Tibial nerve (tissue), 4 donors: ENCODE measurements at regions not wholly inside any gene's neighbourhood (a gene's known extent, or its start where the extent isn't known, plus 50 kb on each side); places are given as distances from the start of the nearest gene placed in this dataset.
"Not testable (repeated sequence)": the region's sequence is repeated elsewhere in the genome, so short reads cannot be mapped to it uniquely, and the experiment has no call there.

Experiments used
- DNase-seq, 2 donors: peaks; one replicate each; pipeline ENCODE4 v3.0.0-alpha.2; 2019; ENCODE audit warnings: low spot score in 2 of 2
- H3K27ac ChIP-seq, 4 donors: fragments of 200-600 bp; sonication (generic) in 3 of 4; one replicate each; pipeline ENCODE4 v1.5.1; 2017 to 2019; ENCODE audit warnings: mild to moderate bottlenecking in 1 of 4
- H3K27me3 ChIP-seq, 2 donors: fragments of 200-600 bp; sonication (generic) in 1 of 2; one replicate each; pipeline versions ENCODE4 v1.5.1 to v1.6.0; 2017 to 2019
- H3K36me3 ChIP-seq, 3 donors: fragments of 200-600 bp; sonication (generic); one replicate each; pipeline ENCODE4 v1.5.1; 2018 to 2019
- H3K4me1 ChIP-seq, 4 donors: fragments of 200-600 bp; sonication (generic) in 3 of 4; one replicate each; pipeline ENCODE4 v1.5.1; 2017 to 2019
- H3K4me3 ChIP-seq, 4 donors: fragments of 200-600 bp; sonication (generic) in 3 of 4; one replicate each; pipeline ENCODE4 v1.5.1; 2017 to 2019; ENCODE audit warnings: mild to moderate bottlenecking in 1 of 4, moderate library complexity in 1 of 4
- H3K9me3 ChIP-seq, 4 donors: fragments of 200-600 bp; sonication (generic) in 3 of 4; one replicate each; pipeline ENCODE4 v1.5.1; 2017 to 2019
- EP300 ChIP-seq, 2 donors: sonication (generic); formaldehyde crosslinking; IDR thresholded peaks; one replicate each; pipeline ENCODE4 v1.6.1; 2017; ENCODE audit warnings: antibody characterized with exemption in 2 of 2, mild to moderate bottlenecking in 1 of 2
- POLR2A ChIP-seq, 2 donors: fragments of 450-650 bp; IDR thresholded peaks; one replicate each; pipeline ENCODE4 v1.6.1; 2017; ENCODE audit warnings: antibody characterized with exemption in 2 of 2, mild to moderate bottlenecking in 2 of 2, moderate library complexity in 2 of 2
- WGBS, 2 donors: methylation state at CpG; one replicate each; pipeline ENCODE4 v1.1.5; 2018; 5-methylcytosine and 5-hydroxymethylcytosine counted together
- TF ChIP-seq, protein P1 (sequence below), 5 experiments: fragments of 200-600 bp in 3 of 5; fragments of 450-650 bp in 2 of 5; sonication (generic) in 3 of 5; IDR thresholded peaks; one replicate each; pipeline ENCODE4 v1.5.1; 2016 to 2019; ENCODE audit warnings: antibody characterized with exemption in 5 of 5, mild to moderate bottlenecking in 3 of 5, moderate library complexity in 2 of 5

DNA sequence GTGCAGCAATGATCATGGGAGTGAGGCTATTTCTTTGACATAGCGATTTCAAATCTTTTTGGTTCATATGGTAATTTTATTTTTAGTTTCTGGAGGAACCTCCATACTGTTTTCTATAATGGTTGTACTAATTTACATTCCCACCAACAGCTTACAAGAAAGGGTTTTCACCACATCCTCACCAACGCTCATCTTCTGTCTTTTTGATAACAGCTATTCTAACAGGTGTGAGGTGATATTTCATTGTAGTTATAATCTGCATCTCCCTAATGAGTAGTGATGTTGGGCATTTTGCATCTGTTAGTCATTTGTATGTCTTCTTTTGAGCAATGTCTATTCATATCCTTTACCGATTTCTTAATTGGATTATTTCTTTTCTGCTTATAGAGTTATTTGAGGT, 75.0 kb upstream of the FHIP2A start:
- Histone ChIP-seq H3K36me3 (no peaks in the 10 kb centered on the region), H3K27me3 (no peaks in the 10 kb centered on the region), H3K4me1 (no peaks in the 10 kb centered on the region), H3K9me3 (no peaks in the 10 kb centered on the region), H3K27ac (no peak overlapping the region), H3K4me3 (no peak overlapping the region)
- no peak for DNase-seq
- TF ChIP-seq EP300 (IDR thresholded peaks at IDR 0.05) (no peak), POLR2A (IDR thresholded peaks at IDR 0.05) (no peak)
- TF ChIP-seq, protein P1, sequence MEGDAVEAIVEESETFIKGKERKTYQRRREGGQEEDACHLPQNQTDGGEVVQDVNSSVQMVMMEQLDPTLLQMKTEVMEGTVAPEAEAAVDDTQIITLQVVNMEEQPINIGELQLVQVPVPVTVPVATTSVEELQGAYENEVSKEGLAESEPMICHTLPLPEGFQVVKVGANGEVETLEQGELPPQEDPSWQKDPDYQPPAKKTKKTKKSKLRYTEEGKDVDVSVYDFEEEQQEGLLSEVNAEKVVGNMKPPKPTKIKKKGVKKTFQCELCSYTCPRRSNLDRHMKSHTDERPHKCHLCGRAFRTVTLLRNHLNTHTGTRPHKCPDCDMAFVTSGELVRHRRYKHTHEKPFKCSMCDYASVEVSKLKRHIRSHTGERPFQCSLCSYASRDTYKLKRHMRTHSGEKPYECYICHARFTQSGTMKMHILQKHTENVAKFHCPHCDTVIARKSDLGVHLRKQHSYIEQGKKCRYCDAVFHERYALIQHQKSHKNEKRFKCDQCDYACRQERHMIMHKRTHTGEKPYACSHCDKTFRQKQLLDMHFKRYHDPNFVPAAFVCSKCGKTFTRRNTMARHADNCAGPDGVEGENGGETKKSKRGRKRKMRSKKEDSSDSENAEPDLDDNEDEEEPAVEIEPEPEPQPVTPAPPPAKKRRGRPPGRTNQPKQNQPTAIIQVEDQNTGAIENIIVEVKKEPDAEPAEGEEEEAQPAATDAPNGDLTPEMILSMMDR (IDR thresholded peaks at IDR 0.05), result no peak
- WGBS, 2 donors, result 97 to 98% methylated on average over 3 of the region's 3 CpGs

DNA sequence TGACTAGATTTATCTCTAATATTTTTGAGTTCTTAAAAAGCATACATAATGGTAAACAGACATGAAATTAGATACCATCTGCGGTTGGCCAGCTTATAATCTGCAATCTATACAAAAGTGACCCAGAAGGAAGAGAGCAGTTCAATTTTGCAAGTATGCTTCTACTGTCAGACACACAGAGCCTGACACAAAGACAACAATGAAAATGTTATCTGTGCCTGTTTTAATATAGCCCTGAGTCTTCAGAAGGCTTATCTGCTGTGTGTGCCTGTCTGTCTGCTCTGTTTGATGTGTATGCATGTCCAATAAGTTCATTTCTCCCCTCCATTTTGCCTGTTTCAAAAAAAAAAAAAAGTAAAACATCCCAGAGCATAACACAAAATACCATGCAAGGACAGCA, 73.3 kb upstream of the FHIP2A start:
- Histone ChIP-seq H3K4me3 (no peak overlapping the region), H3K27ac (peak overlapping the region in 1 of 4 donors; percentile 5), H3K4me1 (no peaks in the 10 kb centered on the region), H3K9me3 (no peaks in the 10 kb centered on the region), H3K36me3 (no peaks in the 10 kb centered on the region), H3K27me3 (no peaks in the 10 kb centered on the region)
- WGBS, 2 donors, result 81 to 82% methylated on average over 1 of the region's 1 CpG
- no peak for TF ChIP-seq EP300 (IDR thresholded peaks at IDR 0.05)
- TF ChIP-seq, protein P1 (IDR thresholded peaks at IDR 0.05), result no peak
- no peak for TF ChIP-seq POLR2A (IDR thresholded peaks at IDR 0.05)
- DNase-seq, result no peak

DNA sequence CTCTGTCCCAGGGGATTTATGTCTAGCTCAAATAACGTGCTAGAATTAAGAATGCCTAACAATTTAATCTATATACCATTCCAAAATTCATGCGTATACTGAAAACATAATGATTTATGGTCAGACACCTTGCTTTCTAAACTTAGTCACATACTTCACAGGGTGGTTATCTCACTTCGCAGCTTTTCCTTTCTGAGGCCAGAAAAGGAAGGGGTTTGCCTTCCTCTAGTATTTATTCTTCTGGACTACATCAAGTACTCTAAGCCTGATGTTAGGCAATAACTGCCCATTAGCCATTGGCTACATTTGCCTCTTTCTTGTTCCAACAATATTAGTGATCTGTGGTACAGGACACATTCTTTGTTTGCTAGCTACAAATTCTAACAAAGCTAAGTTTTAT, 72.6 kb upstream of the FHIP2A start:
- Histone ChIP-seq H3K4me1 (no peaks in the 10 kb centered on the region), H3K27ac (peak overlapping the region in 2 of 4 donors; percentile 5 to 34), H3K27me3 (no peaks in the 10 kb centered on the region), H3K36me3 (no peaks in the 10 kb centered on the region), H3K9me3 (no peaks in the 10 kb centered on the region), H3K4me3 (no peak overlapping the region)
- no peak for DNase-seq
- no peak for TF ChIP-seq POLR2A (IDR thresholded peaks at IDR 0.05)
- TF ChIP-seq, protein P1 (IDR thresholded peaks at IDR 0.05), result no peak
- peak; percentile 15 to 61 for TF ChIP-seq EP300 (IDR thresholded peaks at IDR 0.05)
- WGBS, 2 donors, result 60 to 76% methylated on average over 3 of the region's 3 CpGs

DNA sequence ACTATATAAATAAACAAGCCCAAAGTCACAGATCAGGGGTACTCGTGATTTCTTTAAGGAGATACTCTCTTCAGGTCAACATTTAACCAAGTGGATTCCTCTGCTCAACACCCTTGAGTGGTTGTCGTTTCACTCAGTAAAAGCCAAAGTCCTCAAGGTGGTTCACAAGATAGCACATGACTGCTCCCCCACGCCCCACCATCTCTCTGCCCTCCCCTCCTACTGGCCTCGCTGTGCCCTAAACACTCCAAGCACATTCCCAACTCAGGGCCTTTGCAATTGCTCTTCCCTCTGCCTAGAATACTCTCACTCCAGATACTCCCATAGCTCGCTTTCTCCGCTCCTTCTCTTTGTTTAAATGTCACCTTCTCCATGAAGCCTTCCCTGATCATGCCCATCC, 72.1 kb upstream of the FHIP2A start:
- DNase-seq, result no peak
- H3K4me3 ChIP-seq, result no peak overlapping the region
- TF ChIP-seq, protein P1 (IDR thresholded peaks at IDR 0.05), result no peak
- TF ChIP-seq EP300 (IDR thresholded peaks at IDR 0.05) (no peak), POLR2A (IDR thresholded peaks at IDR 0.05) (no peak)
- H3K4me1 ChIP-seq, result peaks cover 0 to under 1% (median 0%) of the 10 kb centered on the region in 4 donors
- H3K27ac ChIP-seq, result peak overlapping the region in 2 of 4 donors; percentile 34 to 60
- H3K36me3 ChIP-seq, result no peaks in the 10 kb centered on the region
- H3K9me3 ChIP-seq, result no peaks in the 10 kb centered on the region
- no peaks in the 10 kb centered on the region for H3K27me3 ChIP-seq
- WGBS, 2 donors, result 82 to 83% methylated on average over 6 of the region's 6 CpGs

DNA sequence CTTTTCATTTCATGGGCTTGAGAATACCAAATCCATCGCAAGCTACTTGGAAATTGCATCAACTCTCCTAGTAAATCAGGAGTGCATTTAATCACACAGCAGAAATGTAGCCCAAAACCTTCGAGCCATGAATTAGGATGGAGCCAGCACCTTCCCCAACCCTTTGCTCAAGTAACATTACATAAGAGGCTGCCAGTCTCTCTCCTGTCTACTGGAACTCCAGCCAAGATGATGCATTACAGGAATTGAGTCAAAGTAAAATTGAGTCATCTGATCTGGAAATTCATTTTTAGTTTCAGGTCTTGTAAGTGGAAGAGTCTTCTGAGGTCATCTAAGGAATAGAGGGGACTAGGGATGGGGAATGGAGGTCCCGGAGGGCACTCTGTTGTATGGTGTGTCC, 69.7 kb upstream of the FHIP2A start:
- WGBS, 2 donors, result 92 to 96% methylated on average over 3 of the region's 3 CpGs
- no peak overlapping the region for H3K27ac ChIP-seq
- H3K4me1 ChIP-seq, result peaks cover 0 to 4% (median 0%) of the 10 kb centered on the region in 4 donors
- no peaks in the 10 kb centered on the region for H3K36me3 ChIP-seq
- peak in 1 of 2 donors; percentile 23 for TF ChIP-seq EP300 (IDR thresholded peaks at IDR 0.05)
- no peak for TF ChIP-seq POLR2A (IDR thresholded peaks at IDR 0.05)
- TF ChIP-seq, protein P1 (IDR thresholded peaks at IDR 0.05), result no peak
- no peak overlapping the region for H3K4me3 ChIP-seq
- H3K9me3 ChIP-seq, result no peaks in the 10 kb centered on the region
- H3K27me3 ChIP-seq, result no peaks in the 10 kb centered on the region
- no peak for DNase-seq

DNA sequence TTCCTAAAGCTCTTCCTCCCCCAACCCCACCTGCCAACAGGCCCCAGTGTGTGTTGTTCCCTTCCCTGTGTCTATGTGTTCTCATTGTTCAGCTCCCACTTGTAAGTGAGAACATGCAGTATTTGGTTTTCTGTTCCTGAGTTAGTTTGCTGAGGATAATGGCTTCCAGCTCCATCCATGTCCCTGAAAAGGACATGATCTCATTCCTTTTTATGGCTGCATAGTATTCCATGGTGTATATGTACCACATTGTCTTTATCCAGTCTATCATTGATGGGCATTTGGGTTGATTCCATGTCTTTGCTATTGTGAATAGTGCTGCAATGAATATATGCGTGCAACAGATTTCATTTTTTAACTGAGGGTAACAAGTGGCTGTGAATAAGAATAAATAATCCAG, 69.0 kb upstream of the FHIP2A start:
- whole genome bisulfite sequencing, 2 donors, result 98 to 100% methylated on average over 1 of the region's 1 CpG

More for the DNA sequence above, 69.0 kb upstream of the FHIP2A start:
- not testable (repeated sequence) for H3K4me3 ChIP-seq, H3K4me1 ChIP-seq, DNase-seq, H3K36me3 ChIP-seq, H3K27me3 ChIP-seq, H3K27ac ChIP-seq, H3K9me3 ChIP-seq
